ENCODE measurements at regions not wholly inside any gene's neighbourhood (a gene's known extent, or its start where the extent isn't known, plus 50 kb on each side); places are given as distances from the start of the nearest gene placed in this dataset.

DNA sequence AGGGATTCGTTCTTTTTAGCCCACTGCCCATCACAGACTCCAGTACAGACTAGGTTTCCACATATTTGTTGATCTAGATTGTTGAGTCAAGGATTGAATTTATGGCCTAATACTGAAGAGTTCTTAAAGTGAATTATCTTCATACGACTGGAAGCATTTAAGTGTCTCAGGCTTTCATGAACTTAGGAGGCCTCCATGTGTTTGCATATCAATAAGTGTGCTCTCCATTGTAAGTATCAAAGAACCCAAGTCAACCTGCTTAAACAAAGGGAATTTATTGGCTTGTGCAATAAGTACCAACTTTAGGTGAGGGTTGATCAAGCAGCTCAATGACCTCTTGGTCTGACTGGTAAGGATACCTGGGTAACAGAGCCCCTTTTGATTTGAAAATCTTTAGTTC, 382.1 kb downstream of the PDCD6IP start:
- no peak overlapping the region for H3K4me3 ChIP-seq (ENCODE audit: low read depth, low read length)
- no peak for DNase-seq (ENCODE audit: low read depth, low spot score)
- TF ChIP-seq, protein P1, sequence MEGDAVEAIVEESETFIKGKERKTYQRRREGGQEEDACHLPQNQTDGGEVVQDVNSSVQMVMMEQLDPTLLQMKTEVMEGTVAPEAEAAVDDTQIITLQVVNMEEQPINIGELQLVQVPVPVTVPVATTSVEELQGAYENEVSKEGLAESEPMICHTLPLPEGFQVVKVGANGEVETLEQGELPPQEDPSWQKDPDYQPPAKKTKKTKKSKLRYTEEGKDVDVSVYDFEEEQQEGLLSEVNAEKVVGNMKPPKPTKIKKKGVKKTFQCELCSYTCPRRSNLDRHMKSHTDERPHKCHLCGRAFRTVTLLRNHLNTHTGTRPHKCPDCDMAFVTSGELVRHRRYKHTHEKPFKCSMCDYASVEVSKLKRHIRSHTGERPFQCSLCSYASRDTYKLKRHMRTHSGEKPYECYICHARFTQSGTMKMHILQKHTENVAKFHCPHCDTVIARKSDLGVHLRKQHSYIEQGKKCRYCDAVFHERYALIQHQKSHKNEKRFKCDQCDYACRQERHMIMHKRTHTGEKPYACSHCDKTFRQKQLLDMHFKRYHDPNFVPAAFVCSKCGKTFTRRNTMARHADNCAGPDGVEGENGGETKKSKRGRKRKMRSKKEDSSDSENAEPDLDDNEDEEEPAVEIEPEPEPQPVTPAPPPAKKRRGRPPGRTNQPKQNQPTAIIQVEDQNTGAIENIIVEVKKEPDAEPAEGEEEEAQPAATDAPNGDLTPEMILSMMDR (IDR thresholded peaks at IDR 0.05; ENCODE audit: low read depth, low read length): no peak
- in situ Hi-C loops (cut with HindIII; ENCODE audit: low sequenced_read_pairs): no loop called here

DNA sequence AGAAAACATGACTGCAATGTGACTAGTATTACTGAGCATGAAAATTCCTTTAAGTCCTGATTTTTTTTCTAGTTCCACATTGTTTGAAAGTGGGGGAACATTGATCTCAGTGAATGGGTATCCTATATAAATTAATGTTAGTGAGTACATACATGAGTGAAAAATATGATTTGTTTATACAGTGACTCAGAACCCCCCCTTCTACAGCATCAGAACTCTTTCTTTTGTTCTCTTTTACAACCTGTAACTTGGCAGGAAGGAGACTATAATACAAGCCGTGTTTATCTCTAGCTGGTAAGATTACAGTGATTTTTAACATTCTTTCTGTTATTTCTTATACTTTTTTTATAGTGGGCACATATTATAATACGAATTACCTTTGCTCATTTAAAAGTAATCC, 384.7 kb downstream of the PDCD6IP start:
- peak; percentile 6 for DNase-seq (ENCODE audit: low read depth, low spot score)
- H3K4me3 ChIP-seq (ENCODE audit: low read depth, low read length): no peak overlapping the region
- in situ Hi-C loops (cut with HindIII; ENCODE audit: low sequenced_read_pairs): no loop called here
- TF ChIP-seq, protein P1 (IDR thresholded peaks at IDR 0.05; ENCODE audit: low read depth, low read length): no peak

DNA sequence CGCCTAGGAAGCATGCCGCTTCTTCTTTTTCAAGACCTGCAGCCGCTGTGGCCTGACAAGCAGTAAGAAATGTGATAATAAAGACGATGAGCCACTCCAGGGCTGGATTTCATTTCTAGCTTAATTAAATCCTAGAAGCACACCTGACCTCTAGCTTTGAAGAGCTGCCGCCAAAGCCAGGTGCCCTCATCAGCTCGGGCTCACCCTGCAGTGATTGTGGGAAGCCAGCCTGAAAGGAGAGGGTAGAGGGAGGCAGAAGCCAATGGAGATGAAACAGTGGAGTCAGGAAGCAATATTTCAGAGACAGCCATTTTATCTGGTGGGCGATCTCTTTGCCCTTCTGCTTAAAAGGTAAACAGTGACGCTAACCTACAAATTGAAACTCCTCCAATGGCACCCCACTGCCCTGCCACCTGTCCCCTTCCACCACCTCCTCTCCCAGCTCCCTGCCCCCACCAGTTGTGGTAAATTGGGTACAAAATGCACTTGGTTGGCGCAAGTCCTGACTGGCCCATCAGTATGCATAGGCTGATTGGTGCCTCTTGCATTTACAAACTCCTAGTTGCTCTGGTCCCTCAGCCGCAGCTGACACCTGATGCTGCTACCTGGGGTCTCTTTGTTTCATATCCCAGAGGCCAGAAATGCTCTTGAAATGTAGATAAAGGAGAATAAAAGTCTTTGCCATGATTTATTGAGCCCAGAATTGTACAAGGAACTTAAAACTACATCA, 385.3 kb downstream of the PDCD6IP start:
- H3K4me3 ChIP-seq (ENCODE audit: low read depth, low read length): no peak overlapping the region
- DNase-seq (ENCODE audit: low read depth, low spot score): no peak
- TF ChIP-seq, protein P1 (IDR thresholded peaks at IDR 0.05; ENCODE audit: low read depth, low read length): no peak
- in situ Hi-C loops (cut with HindIII; ENCODE audit: low sequenced_read_pairs): no loop called here

- H3K4me3 ChIP-seq (ENCODE audit: low read depth, low read length): no peak overlapping the region
- TF ChIP-seq, protein P1 (IDR thresholded peaks at IDR 0.05; ENCODE audit: low read depth, low read length): no peak
- DNase-seq (ENCODE audit: low read depth, low spot score): no peak
- in situ Hi-C loops (cut with HindIII; ENCODE audit: low sequenced_read_pairs): no loop called here
Measured at GRCh38 chr3:34185301-34185700, 386.9 kb downstream of the PDCD6IP start.

DNA sequence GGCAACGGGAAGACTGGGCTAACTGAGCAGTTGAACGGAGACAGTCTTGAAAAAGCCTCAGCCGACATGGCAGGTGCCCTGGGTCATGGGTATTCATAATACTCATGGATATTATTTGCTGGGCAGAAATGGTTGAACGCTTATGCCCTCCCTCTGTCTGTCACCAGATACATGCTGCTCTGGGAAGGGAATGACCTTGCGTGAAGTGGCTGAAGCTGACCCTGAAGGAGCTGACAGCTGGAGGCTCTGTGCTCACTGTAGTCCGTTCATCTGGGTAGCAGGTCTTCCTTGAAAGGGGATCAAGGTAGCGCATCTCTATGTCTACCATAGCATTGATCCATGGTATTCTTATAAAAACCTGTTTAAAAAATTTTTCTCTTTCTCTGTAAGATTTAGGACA, 390.7 kb downstream of the PDCD6IP start:
- no peak overlapping the region for H3K4me3 ChIP-seq (ENCODE audit: low read depth, low read length)
- in situ Hi-C loops (cut with HindIII; ENCODE audit: low sequenced_read_pairs): no loop called here
- TF ChIP-seq, protein P1 (IDR thresholded peaks at IDR 0.05; ENCODE audit: low read depth, low read length): no peak
- DNase-seq (ENCODE audit: low read depth, low spot score): no peak

GRCh38 chr3:34196914-34197313, 398.5 kb downstream of the PDCD6IP start:
- no peak overlapping the region for H3K4me3 ChIP-seq (ENCODE audit: low read depth, low read length)
- no peak for DNase-seq (ENCODE audit: low read depth, low spot score)
- TF ChIP-seq, protein P1 (IDR thresholded peaks at IDR 0.05; ENCODE audit: low read depth, low read length): no peak
- in situ Hi-C loops (cut with HindIII; ENCODE audit: low sequenced_read_pairs): no loop called here
